NCI-H146 treated with DMSO at 0.1 percent for 48 hours (cell line): ENCODE measurements at regions not wholly inside any gene's neighbourhood (a gene's known extent, or its start where the extent isn't known, plus 50 kb on each side); places are given as distances from the start of the nearest gene placed in this dataset.
A peak's percentile ranks its signal among the peaks of the same experiment; 100 is the strongest.

Source experiments
- DNase-seq: peaks from one replicate; lab custom pipeline; 2025; ENCODE audit not compliant: unreplicated experiment; lab: John Stamatoyannopoulos, UW

DNA sequence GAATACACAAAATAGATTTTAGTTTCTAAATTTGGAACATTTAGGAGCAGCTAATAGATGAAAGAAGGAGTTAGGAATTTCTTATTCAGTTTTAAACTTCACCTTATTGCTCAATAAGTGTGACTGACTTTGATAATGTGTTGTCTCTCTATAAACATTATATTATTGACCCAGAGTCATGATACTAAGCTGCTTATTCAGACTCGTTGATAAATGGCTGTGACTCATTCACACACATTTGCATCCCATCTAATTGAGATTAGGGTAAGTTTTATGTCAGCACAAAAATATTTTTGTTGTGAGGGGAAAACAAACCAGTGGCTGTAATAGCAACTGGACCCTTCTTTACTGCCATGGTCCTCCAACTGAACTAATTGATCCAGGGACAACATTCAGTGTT lies 137.6 kb downstream of the GOLIM4 start:
- no peak for DNase-seq

DNA sequence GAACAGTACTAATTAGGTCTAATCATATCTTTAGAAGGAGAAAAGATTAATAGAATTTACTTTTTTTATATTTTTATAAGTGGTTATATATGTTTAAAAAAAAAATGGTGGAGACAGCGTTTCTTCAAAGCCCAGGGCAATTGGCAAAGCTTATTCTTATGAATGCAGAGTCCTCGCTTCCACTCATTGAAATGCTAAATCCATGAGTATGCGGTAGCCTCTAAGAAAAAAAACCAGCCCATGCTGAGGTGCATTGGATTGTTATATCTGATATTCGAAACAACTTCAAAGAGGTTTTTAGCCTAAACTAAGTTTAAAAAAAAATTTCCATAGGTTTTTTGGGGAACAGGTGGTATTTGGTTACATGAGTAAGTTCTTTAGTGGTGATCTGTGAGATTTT lies 142.8 kb downstream of the GOLIM4 start:
- no peak for DNase-seq

DNA sequence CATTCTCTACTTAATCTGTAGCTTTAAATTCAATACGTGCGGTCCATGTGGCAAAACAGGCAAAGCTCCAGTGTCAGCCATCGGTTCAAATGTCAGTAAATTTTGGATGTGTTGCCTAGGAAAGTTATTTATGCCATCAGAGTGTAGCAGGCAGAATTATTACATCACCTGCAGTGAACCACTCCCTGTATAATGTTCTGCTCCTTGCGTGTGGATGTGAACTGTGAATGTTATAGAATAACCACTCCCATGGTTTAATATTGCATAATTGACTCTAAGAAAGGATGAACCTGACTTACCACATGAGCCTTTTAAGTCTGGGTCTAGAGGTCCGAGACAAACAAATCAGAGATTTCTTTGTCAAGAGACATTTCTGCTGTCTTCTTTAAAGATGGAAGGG lies 145.5 kb downstream of the GOLIM4 start:
- DNase-seq = no peak

DNA sequence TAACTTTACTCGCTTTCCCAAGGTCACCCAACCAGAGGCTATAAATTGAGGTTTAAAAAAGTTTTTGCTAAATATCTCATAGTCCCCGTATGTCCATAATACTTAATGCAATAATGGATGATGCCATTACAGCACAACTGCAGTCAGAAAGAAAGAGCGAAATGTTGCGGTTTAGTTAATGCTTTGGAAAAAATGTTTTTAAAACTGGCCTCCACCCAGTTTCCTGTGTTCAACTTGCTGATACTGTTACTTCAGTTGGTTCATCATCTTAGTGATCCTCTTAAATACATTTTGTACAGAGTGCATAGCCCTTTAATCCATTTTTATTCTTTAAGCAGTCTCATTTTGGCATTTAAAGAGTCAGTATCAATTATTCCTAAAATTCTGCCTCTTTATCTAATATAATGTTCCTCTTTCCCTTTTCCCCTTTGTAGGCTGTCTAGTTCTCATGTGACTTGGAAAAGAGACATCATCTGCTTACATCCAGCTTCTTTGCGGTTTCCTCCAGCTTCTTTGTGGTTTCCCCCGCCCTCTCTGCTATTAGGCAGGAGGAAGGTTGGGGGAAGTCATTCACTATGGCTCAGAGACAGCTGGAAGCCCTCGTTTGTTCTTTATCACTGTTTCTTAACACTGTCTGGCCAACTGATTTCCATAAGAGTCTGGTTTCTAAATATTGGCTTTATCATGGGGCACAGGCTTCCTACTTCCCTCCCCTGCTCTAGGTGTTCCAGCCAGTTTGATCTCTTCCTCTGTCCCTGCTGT lies 154.3 kb downstream of the GOLIM4 start:
- no peak for DNase-seq

DNA sequence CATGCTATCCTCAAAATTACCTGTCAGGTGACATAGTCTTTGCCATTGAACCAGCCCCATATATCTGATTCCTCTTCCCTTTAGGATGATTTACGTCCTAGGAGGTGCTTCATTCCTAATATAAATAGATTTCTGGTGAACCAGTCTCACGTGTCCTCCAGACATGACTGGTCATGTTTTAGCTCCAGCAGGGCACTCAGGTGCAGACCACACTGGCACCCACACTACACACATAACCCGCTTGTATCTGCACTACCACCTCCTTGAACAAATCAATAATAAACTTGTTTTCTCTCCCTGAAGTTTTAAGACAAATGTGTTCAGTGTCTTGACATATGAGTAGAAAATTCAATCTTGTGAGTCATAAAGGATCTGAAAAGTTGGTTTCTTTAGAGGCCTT lies 155.5 kb downstream of the GOLIM4 start:
- no peak for DNase-seq

DNA sequence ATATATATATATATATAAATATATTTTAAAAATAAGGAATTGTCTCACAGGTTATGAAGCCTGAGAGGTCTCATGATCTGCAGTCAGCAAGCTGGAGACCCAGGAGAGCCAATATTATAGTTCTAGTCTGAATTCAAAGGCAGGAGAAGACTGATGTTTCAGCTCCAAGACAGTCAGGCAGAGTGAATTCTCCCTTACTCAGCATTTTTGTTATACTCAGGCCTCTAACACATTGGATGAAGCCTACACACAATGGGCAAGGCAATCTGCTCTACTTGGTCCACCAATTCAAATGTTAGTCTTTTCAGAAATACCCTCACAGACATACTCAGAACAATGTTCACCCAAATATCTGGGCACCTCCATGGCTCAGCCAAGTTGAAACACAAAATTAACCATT lies 157.2 kb downstream of the GOLIM4 start:
- DNase-seq = no peak

DNA sequence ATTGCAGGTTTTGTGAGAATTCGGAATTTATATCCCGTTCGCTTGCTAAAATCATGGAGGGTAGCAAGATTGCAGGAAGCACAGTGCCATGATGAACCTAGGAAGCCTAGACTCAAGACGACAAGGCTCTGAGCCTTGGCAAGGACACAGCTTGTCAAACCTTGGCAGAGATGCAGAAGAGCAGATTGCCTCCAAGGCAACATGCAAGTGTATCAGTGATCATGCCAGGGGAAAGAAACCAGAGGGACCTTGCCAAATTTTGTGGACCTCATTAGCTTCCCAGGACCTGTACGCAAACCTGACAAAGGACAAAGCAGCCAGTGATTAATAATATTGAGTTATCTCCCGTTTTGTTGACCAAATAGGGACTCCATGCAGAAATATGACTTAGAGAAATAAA lies 159.7 kb downstream of the GOLIM4 start:
- DNase-seq = no peak

DNA sequence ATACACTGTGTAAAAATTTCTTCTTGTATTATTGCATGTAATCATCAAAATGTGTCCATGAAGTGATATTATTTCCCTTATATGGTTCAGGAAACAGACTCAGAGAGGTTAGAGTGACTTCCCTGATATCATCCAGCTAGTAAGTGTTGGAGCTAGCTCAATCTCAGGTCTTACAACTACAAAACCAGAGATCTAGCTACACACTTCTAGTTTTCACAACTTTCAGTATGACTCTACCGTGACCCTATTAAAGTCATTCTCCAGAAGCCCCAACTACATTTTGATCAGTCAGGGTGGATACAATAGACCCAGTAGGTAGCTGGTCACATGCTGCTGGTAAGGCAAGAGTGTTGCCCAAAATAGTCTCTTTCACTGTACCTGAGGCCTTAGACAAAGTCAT lies 165.3 kb downstream of the GOLIM4 start:
- DNase-seq = no peak

DNA sequence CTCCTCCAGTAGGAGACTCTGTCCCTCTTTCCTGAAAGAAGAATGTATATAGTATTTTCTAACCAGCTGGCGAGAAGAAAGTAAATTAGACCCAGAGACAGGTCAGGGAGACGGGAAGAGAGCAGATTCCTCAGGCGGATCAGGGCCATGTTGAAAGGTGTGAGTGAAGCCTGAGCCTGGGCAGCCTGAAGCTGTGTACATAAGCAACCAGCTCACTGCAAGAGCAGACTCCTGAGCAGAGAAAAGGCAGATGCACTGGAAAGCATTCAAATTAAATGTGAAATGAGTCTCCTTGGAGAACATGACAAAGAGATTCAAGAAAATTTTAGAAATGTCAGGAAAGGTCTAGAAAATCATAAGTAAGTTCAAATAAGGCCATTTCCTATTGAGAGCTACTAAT lies 165.8 kb downstream of the GOLIM4 start:
- peak; percentile 14 for DNase-seq

DNA sequence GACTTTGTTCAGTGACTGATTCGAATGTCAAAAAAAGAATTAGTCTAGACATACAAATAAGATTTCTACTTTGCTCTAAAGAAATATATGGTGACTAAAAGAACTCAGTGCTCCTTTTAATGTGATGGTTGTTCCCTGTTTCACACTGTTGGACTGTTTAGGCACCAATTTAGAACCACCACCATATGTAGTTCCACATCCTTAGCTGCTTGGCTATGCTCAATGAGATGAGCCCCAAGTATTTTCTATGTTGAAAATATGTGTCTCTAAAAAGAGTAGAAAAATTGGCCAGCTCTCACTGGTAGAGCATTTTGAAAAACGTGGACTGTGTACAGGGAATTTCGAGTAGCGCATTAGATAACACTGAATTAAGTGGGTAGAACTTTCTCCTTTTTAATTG lies 167.3 kb downstream of the GOLIM4 start:
- DNase-seq = no peak

DNA sequence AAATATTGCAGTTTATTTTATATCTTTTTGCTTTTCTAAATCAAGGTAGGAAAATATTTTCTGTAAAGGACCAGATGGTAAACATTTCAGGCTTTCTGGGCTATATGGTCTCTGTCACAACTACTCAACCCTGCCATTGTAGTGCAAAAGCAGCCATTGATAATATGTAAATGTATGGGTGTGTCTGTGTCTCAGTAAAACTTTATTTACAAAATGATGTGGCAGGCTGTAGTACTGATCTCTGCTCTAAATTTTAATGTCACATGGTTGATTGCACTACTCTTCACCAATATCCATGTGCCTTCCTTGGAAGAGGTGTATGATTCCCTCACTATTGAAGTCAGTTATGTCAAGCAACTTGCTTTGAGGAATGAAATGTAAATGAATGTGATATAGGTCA lies 175.0 kb downstream of the GOLIM4 start:
- DNase-seq = no peak

DNA sequence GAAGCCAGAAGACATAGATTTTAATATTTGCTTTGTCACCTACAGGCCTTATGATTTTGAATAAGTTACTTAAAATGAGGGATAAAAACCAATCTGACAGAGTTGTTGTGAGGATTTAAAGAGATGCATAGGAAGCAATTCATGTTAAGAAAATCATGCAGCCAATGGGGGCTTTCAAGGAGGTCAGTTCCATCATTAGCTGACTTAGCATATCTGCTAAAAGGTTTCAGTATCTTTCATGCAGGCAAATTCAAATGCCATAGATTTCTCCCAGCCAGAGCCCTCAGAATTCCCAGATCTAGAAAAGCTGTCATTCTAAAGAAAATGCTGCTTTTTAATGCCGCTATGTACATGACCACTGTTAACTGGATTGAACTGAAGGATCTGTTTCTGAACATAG lies 176.1 kb downstream of the GOLIM4 start:
- DNase-seq = no peak

DNA sequence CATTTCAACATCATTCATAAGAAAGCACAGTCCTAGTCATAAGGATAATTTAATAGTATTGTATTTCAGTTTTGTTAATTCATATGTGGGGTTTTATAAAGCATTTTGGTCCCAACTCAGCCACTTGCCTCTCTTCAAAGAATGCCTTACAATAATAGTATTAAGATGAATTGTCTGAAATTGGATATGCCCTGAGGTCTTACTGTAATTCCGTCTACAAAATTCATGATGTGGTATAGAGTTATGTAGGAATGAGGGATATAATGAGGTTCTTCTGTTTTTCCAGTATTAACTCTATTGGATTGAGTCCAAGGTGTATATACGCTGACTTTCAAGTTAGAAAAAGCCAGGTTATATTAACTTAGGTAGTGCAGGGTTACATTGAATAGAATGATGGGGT lies 177.0 kb downstream of the GOLIM4 start:
- DNase-seq = no peak

DNA sequence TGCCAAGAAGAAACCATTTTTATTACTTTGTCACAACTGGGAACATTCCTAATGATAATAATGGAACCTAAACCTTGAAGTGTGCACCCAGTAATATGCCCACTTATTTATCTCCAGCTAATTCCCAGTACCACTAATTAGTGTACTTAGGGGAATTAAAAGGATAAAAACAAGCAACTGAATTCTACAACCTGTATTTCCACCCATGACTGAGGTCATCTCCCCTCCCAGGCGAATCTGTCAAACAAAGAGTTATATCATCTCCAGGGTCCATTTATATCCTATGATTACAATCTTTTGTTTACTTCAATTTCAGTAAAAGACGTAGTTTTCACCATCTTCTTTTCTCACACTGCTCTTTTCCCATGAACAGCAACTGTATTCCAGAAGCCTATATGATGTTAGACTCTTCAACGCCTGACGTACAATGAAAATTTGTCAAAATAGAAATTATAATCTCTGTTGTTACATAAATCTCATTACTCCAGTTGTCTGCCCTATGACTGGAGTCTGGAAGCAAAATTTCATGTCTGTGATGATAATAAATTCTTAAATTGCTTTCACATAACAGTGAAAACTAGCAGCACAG lies 177.6 kb downstream of the GOLIM4 start:
- no peak for DNase-seq

DNA sequence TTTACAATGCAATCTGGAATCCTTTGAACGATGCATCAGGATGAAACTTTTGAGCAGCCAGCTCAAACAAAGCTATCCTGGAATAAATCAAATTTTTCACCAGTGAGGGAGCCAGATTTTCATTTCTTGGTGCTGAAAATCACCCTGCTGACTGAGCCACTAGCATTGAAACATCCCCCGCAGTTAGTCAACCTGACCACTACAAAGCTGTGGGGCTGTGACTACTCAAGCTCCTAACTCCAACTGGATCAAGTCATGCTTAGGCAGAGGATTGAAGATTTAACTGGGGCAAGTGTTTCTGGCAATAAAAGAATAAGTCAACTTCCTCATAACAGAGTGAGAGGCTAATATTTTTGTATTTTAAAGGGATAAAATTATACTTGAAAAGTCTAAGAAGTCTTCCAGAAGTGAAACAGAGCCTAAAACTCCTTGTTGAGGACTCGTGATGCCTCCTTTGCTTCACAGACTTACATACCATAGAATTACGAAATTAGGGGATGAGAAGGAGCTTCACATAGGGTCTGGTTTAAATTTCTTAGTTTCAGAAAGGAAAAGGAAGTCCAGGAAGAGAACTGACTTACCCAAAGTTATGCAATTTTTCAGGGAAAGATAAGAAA lies 177.8 kb downstream of the SERPINI1 start:
- DNase-seq = no peak

DNA sequence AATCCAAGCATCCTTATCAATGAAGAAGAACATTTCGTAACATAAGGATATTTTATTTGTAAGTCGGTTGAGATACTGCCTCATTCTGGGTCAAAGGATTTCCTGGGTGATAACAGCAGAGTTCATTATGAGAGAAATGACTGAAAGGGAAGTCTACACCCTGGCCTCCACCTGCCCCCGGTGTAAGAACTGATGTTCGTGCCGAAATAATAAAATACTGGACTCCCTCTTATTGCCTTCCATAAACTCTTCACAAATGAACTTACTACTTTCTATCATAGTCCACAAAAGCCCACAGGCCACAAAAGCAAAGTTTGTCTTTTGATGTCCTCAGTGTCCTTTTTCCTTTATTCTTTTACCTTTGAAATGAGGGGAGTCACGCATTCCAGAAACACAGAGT lies 174.4 kb downstream of the SERPINI1 start:
- DNase-seq = no peak

DNA sequence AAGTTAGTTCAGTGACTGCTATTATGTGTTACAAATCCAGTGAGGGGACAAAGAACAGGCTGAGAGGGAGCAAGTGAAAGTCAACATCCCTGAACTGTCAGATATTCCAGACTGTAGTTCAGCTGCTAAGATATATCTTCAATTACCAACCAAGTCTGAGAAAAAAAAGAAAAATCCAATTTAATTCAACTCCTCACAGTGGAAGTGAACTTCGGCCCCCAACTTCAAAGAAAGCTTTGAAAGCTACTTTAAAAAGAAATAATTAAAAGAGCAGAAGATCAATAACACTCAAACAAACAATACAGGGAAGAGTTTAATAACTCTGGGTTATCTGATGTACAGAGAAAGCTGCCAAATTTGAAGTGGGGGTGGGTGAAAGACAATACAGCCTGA lies 174.0 kb downstream of the SERPINI1 start:
- DNase-seq = no peak

DNA sequence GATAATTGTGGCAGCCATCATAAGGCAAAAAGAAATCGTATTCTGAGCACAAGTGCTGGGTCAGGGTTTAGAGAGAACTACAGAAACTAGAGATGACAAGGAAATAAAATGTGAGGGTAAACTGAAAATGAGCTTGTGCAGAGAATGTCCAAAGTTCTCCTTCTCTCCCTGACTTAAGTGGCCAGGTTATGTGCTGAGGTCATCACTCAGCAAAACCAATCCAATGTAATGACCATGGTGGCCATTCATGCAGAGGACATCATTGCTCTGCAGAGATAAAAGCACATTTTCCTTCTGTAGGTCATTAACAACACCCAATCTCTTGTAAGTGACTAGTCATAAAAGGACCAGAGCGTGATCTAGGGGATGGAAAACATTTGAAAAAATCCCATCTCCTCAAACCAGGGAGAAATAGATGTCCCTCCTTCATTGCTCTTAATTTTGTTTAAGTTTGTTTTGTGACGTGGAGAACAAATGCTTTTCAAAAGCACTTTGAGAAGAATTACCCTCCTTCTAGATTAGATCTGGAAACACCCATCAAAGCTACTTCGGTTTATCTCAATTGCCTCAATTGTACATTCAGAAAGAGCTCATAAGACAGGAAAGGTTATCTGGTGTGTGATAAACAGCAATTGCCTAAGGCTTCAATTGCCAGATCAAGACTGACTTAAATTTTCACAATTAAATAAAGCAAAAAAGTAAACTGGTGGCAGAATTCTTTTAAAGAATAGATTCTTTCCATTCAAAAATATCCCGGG lies 173.4 kb downstream of the SERPINI1 start:
- no peak for DNase-seq

DNA sequence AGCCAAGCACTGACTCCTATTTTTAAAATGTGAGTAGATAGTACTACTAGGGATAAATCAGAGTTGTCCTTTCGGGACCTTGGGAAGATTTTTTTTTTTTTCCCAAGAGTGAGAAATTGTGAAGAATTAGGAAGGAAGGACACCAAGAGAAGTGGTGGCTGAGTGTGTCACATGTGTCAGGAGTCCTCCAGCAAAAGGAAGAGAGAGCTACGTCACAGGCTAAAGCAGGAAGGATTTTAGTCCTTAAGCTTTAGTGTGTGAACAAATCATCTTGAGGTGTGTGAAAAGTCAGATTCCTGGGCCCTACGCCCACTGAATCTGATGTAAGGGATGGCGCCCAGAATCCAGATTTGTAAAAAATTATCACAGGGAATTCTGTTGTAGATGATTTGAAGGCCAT lies 172.7 kb downstream of the SERPINI1 start:
- no peak for DNase-seq

DNA sequence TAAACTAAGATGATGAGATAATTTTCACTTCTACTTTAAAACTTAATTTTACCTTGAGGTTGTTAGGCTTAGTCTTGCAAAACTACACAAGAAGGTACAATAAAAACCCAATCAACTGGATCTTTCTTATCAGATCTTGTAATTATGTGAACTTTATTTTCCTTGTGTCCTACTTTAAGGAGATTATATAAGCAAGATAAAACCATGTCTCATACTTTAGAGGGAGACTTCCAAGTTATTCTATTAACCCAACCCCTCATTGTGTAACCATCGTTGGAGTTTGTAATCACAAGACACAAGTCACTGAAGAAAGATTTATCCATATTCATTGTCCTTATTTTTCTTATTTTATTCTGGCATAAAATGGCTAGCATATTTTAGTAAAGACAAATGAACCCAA lies 165.6 kb downstream of the SERPINI1 start:
- no peak for DNase-seq

DNA sequence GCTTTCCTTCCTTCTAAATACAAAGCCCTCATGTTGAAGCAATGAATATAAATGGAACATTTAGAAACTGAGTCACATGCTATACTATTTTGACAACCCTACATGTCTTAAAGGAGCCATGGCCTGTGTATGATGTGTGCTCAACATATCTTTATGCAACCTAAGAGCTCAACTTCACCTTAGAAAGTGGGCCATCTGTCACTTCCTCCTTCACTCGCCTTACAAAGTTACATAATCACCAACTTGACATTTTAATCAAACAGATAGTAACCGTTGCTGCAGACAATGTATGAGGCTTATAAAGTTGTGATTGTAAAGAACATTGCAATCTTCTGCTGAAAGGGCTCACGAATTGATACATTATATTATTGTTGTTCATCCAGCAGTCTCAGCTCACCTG lies 163.6 kb downstream of the SERPINI1 start:
- DNase-seq = no peak

DNA sequence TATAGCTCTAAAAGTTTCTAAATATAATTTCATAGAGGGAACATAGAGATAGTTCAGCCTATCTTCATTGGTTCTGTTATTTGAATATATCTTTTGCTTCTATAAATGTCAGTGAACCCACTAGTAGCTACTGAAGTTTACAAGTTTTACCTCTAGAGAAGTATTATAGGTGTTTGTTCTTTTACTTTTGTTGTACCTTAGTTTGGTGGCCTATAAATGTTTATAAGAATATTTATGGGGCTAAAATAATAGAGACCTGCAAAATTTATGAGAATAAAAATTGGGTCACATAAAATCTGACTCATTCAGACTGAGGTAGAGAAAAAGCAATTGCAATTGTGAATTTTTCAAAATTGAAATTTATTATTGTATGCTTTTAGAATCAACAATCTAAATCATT lies 162.6 kb downstream of the SERPINI1 start:
- DNase-seq = no peak
